ENCODE measurements at regions not wholly inside any gene's neighbourhood (a gene's known extent, or its start where the extent isn't known, plus 50 kb on each side); places are given as distances from the start of the nearest gene placed in this dataset.
A peak's percentile ranks its signal among the peaks of the same experiment; 100 is the strongest.

DNA sequence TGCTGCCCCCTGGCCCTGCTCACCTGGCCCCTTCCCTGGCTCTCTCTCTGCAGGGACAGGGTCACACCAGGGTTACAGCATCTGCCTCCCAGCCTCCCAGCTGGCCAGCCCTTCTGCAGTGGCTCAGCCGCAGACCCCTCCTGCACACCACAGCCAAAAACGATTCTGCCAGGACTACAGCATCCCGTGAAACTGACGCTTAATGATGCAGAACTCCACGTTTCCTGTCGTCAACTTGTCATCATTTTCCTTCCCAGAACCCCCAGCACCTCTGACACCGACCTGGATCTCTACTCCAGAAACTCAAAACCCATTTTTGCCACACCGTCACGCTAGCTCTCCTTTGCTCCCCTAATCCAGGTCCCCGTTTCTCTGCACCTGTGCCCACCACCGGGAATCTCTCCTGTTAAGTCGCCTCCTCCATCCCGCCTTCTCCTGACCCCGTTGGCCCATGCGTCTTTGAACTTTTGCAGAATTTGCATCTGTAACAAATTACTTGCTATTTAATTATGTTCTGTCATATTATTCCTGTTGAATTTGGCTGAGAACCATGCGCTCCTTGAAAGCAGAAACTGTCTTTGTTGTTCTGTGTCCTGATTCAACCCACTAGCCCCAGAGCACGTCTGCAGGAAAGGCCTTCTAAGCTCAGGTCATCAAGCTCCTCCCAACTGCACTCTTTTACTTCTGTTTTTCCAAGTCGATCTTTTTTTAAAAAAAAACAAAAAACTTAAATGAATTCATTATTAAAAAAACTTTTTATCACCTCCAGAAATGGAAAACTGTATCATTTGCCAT, 173.2 kb upstream of the COPS8 start:
- ATAC-seq (ENCODE audit: low FRiP score) (no peak), DNase-seq (ENCODE audit: low spot score) (no peak)
- TF ChIP-seq, protein P1, sequence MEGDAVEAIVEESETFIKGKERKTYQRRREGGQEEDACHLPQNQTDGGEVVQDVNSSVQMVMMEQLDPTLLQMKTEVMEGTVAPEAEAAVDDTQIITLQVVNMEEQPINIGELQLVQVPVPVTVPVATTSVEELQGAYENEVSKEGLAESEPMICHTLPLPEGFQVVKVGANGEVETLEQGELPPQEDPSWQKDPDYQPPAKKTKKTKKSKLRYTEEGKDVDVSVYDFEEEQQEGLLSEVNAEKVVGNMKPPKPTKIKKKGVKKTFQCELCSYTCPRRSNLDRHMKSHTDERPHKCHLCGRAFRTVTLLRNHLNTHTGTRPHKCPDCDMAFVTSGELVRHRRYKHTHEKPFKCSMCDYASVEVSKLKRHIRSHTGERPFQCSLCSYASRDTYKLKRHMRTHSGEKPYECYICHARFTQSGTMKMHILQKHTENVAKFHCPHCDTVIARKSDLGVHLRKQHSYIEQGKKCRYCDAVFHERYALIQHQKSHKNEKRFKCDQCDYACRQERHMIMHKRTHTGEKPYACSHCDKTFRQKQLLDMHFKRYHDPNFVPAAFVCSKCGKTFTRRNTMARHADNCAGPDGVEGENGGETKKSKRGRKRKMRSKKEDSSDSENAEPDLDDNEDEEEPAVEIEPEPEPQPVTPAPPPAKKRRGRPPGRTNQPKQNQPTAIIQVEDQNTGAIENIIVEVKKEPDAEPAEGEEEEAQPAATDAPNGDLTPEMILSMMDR (IDR thresholded peaks at IDR 0.05) = no peak

DNA sequence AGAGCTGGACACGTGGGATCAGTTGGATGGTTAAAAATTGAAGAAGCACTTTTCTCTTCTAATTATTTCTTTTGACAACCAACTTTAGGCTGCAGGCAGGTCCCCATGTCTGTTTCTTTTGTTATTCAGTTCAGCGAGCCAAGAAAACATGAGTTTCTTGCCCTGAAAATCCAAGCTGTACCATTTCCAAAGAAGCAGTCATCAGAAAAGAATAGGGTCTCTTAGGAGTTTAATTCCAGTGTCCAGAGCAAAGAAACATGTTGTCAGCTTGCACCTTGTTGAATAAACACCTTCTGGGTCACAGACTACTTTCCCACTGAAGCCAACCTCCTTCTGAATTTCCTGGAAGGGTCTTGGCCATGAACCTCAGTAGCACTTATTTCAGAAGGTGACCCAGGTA, 170.5 kb upstream of the COPS8 start:
- ATAC-seq (ENCODE audit: low FRiP score) (no peak), DNase-seq (ENCODE audit: low spot score) (no peak)
- TF ChIP-seq, protein P1 (IDR thresholded peaks at IDR 0.05) = no peak

DNA sequence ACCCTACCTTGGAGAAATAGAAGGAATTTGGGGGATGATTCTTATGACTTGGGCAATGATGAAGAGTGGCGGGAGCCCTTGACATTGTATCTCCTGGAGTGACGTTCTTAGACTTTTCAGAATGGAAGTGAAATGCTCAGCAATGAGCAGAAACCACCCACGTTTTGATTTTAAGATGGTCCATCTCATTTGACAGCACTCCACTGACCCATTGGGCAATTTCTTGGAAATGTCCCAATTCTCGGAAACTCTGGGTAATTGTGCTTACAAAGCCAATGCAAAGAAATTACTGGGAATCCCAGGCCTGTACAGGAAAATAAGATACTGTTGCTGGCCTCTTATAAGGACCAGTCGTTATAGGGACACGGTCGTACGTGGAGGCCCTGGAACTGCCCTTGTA, 170.0 kb upstream of the COPS8 start:
- DNase-seq (ENCODE audit: low spot score) = no peak
- ATAC-seq (ENCODE audit: low FRiP score) = peak; percentile 46

DNA sequence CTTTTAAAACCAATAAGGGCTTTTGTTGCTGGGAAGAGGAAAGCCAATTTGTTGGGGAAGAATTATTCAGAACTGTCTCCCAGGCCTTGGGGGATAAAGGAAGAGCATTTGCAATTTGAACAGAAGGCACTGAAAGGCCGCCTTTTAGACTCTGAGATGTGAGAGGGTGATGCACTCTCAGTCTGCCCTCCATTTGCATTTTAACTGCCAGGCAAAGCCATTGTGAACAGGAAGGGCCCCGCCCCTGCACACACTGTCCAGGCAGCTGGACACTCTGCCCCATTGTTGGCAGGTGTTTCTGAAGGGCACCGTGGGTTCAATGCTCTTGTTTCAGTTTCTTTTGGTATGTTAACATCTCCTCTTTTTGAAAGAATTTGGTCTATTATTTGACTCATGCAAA, 169.5 kb upstream of the COPS8 start:
- ATAC-seq (ENCODE audit: low FRiP score) (no peak), DNase-seq (ENCODE audit: low spot score) (no peak)
- TF ChIP-seq, protein P1 (IDR thresholded peaks at IDR 0.05) = no peak

More for the DNA sequence above, 170.0 kb upstream of the COPS8 start:
- TF ChIP-seq, protein P1 (IDR thresholded peaks at IDR 0.05) = no peak

DNA sequence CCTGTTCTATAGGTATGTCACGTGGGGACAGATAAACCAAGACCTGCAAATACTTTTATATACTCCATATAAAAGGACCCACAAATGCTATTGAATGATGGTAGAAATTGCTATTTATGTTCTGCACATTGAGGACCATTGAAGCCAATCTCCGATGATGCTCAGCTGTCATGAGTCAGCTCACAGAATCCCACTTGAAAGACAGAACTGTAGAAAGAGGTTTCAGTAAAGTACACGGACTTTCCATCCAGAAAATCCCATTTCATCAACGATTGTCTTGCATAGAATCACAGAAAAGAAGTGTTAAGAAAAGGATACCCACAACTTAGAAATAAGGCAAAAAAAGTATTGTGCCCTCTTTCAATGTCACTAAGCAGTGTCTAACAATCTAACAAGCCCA, 169.0 kb upstream of the COPS8 start:
- ATAC-seq (ENCODE audit: low FRiP score) (no peak), DNase-seq (ENCODE audit: low spot score) (no peak)
- TF ChIP-seq, protein P1 (IDR thresholded peaks at IDR 0.05) = no peak

DNA sequence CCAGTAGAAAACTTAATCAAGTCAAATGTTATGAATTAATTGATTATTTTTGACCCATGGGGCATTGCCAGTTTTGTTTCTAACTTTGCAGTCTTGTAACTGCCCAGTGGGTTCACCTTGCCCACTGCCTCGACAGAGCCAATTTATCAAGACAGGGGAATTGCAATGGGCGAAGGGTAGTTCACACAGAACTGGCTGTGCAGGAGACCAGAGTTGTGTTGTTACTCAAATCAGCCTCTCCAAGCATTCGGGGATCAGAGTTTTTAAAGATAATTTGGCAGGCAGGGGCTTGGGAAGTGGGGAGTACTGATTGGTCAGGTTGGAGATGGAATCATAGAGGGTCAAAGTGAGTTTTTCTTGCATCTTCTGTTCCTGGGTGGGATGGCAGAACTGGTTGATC, 168.5 kb upstream of the COPS8 start:
- ATAC-seq (ENCODE audit: low FRiP score) (no peak), DNase-seq (ENCODE audit: low spot score) (no peak)
- TF ChIP-seq, protein P1 (IDR thresholded peaks at IDR 0.05) = no peak

DNA sequence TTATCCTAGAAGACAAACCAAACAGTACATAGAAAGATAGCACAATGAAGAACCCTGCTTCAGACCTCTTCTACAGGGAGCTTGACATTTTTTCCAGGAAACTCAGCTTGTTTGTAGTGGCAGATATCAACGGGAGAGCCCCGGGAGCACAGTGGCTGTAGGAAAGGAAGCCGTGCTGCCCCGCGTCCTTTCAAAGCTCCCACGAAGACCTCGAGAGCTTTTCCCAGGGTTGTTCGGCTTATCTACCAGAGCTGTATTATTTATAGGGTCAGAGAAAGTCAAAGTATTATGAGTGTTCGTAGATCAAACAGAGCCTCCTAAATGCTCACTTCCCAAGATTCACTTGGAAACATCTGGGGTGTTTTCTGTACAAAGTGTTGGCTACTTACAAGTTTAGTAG, 167.1 kb upstream of the COPS8 start:
- ATAC-seq (ENCODE audit: low FRiP score) (no peak), DNase-seq (ENCODE audit: low spot score) (no peak)
- TF ChIP-seq, protein P1 (IDR thresholded peaks at IDR 0.05) = no peak
